Tibial nerve (tissue), 4 donors: ENCODE measurements at regions not wholly inside any gene's neighbourhood (a gene's known extent, or its start where the extent isn't known, plus 50 kb on each side); places are given as distances from the start of the nearest gene placed in this dataset.

Experiments
- CTCF ChIP-seq, 5 experiments: fragments of 200-600 bp in 3 of 5; fragments of 450-650 bp in 2 of 5; sonication (generic) in 3 of 5; IDR thresholded peaks; one replicate each; pipeline ENCODE4 v1.5.1; 2016 to 2019; ENCODE audit warnings: antibody characterized with exemption in 5 of 5, mild to moderate bottlenecking in 3 of 5, moderate library complexity in 2 of 5
- EP300 ChIP-seq, 2 donors: sonication (generic); formaldehyde crosslinking; IDR thresholded peaks; one replicate each; pipeline ENCODE4 v1.6.1; 2017; ENCODE audit warnings: antibody characterized with exemption in 2 of 2, mild to moderate bottlenecking in 1 of 2

- TF ChIP-seq CTCF (IDR thresholded peaks at IDR 0.05), result no peak
- no peak for TF ChIP-seq EP300 (IDR thresholded peaks at IDR 0.05)
Observed at GRCh38 chr6:113104541-113104940, 752.6 kb upstream of the MARCKS start.
